NCI-H128 (cell line): ENCODE measurements at regions not wholly inside any gene's neighbourhood (a gene's known extent, or its start where the extent isn't known, plus 50 kb on each side); places are given as distances from the start of the nearest gene placed in this dataset.

Experiments
- DNase-seq: peaks from one replicate; lab custom pipeline; 2025; ENCODE audit not compliant: unreplicated experiment; lab: John Stamatoyannopoulos, UW

- DNase-seq = no peak
Observed at GRCh38 chr4:64598066-64598465, 188.8 kb upstream of the TECRL start.

GRCh38 chr4:64594723-64595122, 185.5 kb upstream of the TECRL start:
- DNase-seq = no peak

- no peak for DNase-seq
Observed at GRCh38 chr4:64588507-64588906, 179.3 kb upstream of the TECRL start.

GRCh38 chr4:64584981-64585557, 175.8 kb upstream of the TECRL start:
- no peak for DNase-seq

GRCh38 chr4:64584125-64584524, 174.9 kb upstream of the TECRL start:
- DNase-seq = no peak

GRCh38 chr4:64582492-64582891, 173.2 kb upstream of the TECRL start:
- DNase-seq = no peak

- DNase-seq = no peak
Observed at GRCh38 chr4:64581422-64581821, 172.2 kb upstream of the TECRL start.

GRCh38 chr4:64564126-64564525, 154.9 kb upstream of the TECRL start:
- no peak for DNase-seq

- DNase-seq = no peak
Observed at GRCh38 chr4:64559571-64559970, 150.3 kb upstream of the TECRL start.

- no peak for DNase-seq
Observed at GRCh38 chr4:64551125-64551524, 141.9 kb upstream of the TECRL start.

GRCh38 chr4:64545593-64545992, 136.3 kb upstream of the TECRL start:
- DNase-seq = no peak

GRCh38 chr4:64539234-64539849, 130.1 kb upstream of the TECRL start:
- DNase-seq = peak; percentile 14

GRCh38 chr4:64538219-64538618, 129.0 kb upstream of the TECRL start:
- DNase-seq = no peak

- DNase-seq = no peak
Observed at GRCh38 chr4:64533637-64534036, 124.4 kb upstream of the TECRL start.

- DNase-seq = no peak
Observed at GRCh38 chr4:64533159-64533558, 123.9 kb upstream of the TECRL start.

GRCh38 chr4:64520421-64520820, 111.2 kb upstream of the TECRL start:
- DNase-seq = no peak

- no peak for DNase-seq
Observed at GRCh38 chr4:64518600-64518999, 109.3 kb upstream of the TECRL start.

- no peak for DNase-seq
Observed at GRCh38 chr4:64516176-64516575, 106.9 kb upstream of the TECRL start.

GRCh38 chr4:64508089-64508488, 98.8 kb upstream of the TECRL start:
- no peak for DNase-seq

- DNase-seq = no peak
Observed at GRCh38 chr4:64503945-64504675, 94.9 kb upstream of the TECRL start.

GRCh38 chr4:64503416-64503815, 94.2 kb upstream of the TECRL start:
- no peak for DNase-seq

- DNase-seq = no peak
Observed at GRCh38 chr4:64497491-64497890, 88.2 kb upstream of the TECRL start.

- DNase-seq = no peak
Observed at GRCh38 chr4:64495946-64496345, 86.7 kb upstream of the TECRL start.
